Gastrocnemius medialis (tissue), 4 donors: ENCODE measurements at regions not wholly inside any gene's neighbourhood (a gene's known extent, or its start where the extent isn't known, plus 50 kb on each side); places are given as distances from the start of the nearest gene placed in this dataset.

ENCODE experiments used
- POLR2A ChIP-seq, 2 donors: fragments of 450-650 bp; IDR thresholded peaks; one replicate each; pipeline ENCODE4 v1.6.1; 2017; ENCODE audit warnings: antibody characterized with exemption in 2 of 2, mild to moderate bottlenecking in 2 of 2, moderate library complexity in 2 of 2
- TF ChIP-seq, protein P1 (sequence below), 5 experiments: fragments of 450-650 bp in 3 of 5; fragments of 200-600 bp in 2 of 5; sonication (generic) in 2 of 5; IDR thresholded peaks in 4 of 5; conservative IDR thresholded peaks in 1 of 5; 1 replicate in 4 of 5; 2 replicates in 1 of 5; pipeline ENCODE4 v1.5.1; 2016 to 2019; ENCODE audit warnings: antibody characterized with exemption in 5 of 5, mild to moderate bottlenecking in 3 of 5, moderate library complexity in 3 of 5

- TF ChIP-seq POLR2A (IDR thresholded peaks at IDR 0.05) = no peak
- TF ChIP-seq, protein P1, sequence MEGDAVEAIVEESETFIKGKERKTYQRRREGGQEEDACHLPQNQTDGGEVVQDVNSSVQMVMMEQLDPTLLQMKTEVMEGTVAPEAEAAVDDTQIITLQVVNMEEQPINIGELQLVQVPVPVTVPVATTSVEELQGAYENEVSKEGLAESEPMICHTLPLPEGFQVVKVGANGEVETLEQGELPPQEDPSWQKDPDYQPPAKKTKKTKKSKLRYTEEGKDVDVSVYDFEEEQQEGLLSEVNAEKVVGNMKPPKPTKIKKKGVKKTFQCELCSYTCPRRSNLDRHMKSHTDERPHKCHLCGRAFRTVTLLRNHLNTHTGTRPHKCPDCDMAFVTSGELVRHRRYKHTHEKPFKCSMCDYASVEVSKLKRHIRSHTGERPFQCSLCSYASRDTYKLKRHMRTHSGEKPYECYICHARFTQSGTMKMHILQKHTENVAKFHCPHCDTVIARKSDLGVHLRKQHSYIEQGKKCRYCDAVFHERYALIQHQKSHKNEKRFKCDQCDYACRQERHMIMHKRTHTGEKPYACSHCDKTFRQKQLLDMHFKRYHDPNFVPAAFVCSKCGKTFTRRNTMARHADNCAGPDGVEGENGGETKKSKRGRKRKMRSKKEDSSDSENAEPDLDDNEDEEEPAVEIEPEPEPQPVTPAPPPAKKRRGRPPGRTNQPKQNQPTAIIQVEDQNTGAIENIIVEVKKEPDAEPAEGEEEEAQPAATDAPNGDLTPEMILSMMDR (IDR thresholded peaks at IDR 0.05 in 4 of 5, conservative IDR thresholded peaks at IDR 0.05 in 1 of 5) = no peak
Observed at GRCh38 chr11:71164186-71164585, 88.2 kb downstream of the SHANK2 start.
